ENCODE measurements at regions not wholly inside any gene's neighbourhood (a gene's known extent, or its start where the extent isn't known, plus 50 kb on each side); places are given as distances from the start of the nearest gene placed in this dataset.

GRCh38 chr12:86389949-86390348 lies 133.8 kb upstream of the MGAT4C start:
- TF ChIP-seq CTCF (IDR thresholded peaks at IDR 0.05; ENCODE audit: poor library complexity, severe bottlenecking) (no peak), EZH2 (IDR thresholded peaks at IDR 0.05; ENCODE audit: borderline replicate concordance, insufficient read depth, low read length, poor library complexity, severe bottlenecking) (no peak), EP300 (conservative IDR thresholded peaks at IDR 0.05; ENCODE audit: poor library complexity, severe bottlenecking) (no peak), POLR2AphosphoS5 (IDR thresholded peaks at IDR 0.05) (no peak), REST (IDR thresholded peaks at IDR 0.05; ENCODE audit: borderline replicate concordance) (no peak), TAF1 (IDR thresholded peaks at IDR 0.05; ENCODE audit: low read depth) (no peak), SMC3 (conservative IDR thresholded peaks at IDR 0.05; ENCODE audit: poor library complexity) (no peak), RAD21 (conservative IDR thresholded peaks at IDR 0.05) (no peak)

Data from neural cell (in vitro differentiated cells).